ENCODE measurements at regions not wholly inside any gene's neighbourhood (a gene's known extent, or its start where the extent isn't known, plus 50 kb on each side); places are given as distances from the start of the nearest gene placed in this dataset.

- no peak for TF ChIP-seq CTCF (IDR thresholded peaks at IDR 0.05; ENCODE audit: low read depth, low read length)
- Histone ChIP-seq H3K36me3 (no peaks in the 10 kb centered on the region), H3K27ac (no peak overlapping the region), H3K4me1 (ENCODE audit: low read depth) (no peaks in the 10 kb centered on the region), H3K9me3 (ENCODE audit: low read depth) (no peaks in the 10 kb centered on the region), H3K4me3 (no peak overlapping the region), H3K27me3 (no peaks in the 10 kb centered on the region)
- no peak for DNase-seq (ENCODE audit: low read depth in 1 of 2, low spot score in 1 of 2)
Measured at GRCh38 chr18:51330739-51331138, 133.3 kb upstream of the MEX3C start.

GRCh38 chr18:51337406-51337805 lies 139.9 kb upstream of the MEX3C start:
- peak in 1 of 2 donors; percentile 71 for DNase-seq (ENCODE audit: low read depth in 1 of 2, low spot score in 1 of 2)
- no peaks in the 10 kb centered on the region for H3K27me3 ChIP-seq
- H3K4me1 ChIP-seq (ENCODE audit: low read depth), result no peaks in the 10 kb centered on the region
- H3K36me3 ChIP-seq, result no peaks in the 10 kb centered on the region
- H3K9me3 ChIP-seq (ENCODE audit: low read depth), result no peaks in the 10 kb centered on the region
- no peak overlapping the region for H3K4me3 ChIP-seq
- no peak for TF ChIP-seq CTCF (IDR thresholded peaks at IDR 0.05; ENCODE audit: low read depth, low read length)
- no peak overlapping the region for H3K27ac ChIP-seq

- Histone ChIP-seq H3K27ac (no peak overlapping the region), H3K4me1 (ENCODE audit: low read depth) (no peaks in the 10 kb centered on the region), H3K36me3 (no peaks in the 10 kb centered on the region), H3K4me3 (no peak overlapping the region), H3K27me3 (no peaks in the 10 kb centered on the region), H3K9me3 (ENCODE audit: low read depth) (no peaks in the 10 kb centered on the region)
- no peak for TF ChIP-seq CTCF (IDR thresholded peaks at IDR 0.05; ENCODE audit: low read depth, low read length)
- peak in 1 of 2 donors; percentile 58 for DNase-seq (ENCODE audit: low read depth in 1 of 2, low spot score in 1 of 2)
Measured at GRCh38 chr18:51339856-51340255, 142.4 kb upstream of the MEX3C start.

- no peak for DNase-seq (ENCODE audit: low read depth in 1 of 2, low spot score in 1 of 2)
- no peaks in the 10 kb centered on the region for H3K27me3 ChIP-seq
- TF ChIP-seq CTCF (IDR thresholded peaks at IDR 0.05; ENCODE audit: low read depth, low read length), result no peak
- H3K36me3 ChIP-seq, result no peaks in the 10 kb centered on the region
- H3K4me3 ChIP-seq, result no peak overlapping the region
- H3K9me3 ChIP-seq (ENCODE audit: low read depth), result no peaks in the 10 kb centered on the region
- no peak overlapping the region for H3K27ac ChIP-seq
- H3K4me1 ChIP-seq (ENCODE audit: low read depth), result no peaks in the 10 kb centered on the region
Measured at GRCh38 chr18:51340332-51340731, 142.9 kb upstream of the MEX3C start.

- no peak overlapping the region for H3K4me3 ChIP-seq
- H3K27me3 ChIP-seq, result no peaks in the 10 kb centered on the region
- no peaks in the 10 kb centered on the region for H3K4me1 ChIP-seq (ENCODE audit: low read depth)
- no peak for TF ChIP-seq CTCF (IDR thresholded peaks at IDR 0.05; ENCODE audit: low read depth, low read length)
- no peaks in the 10 kb centered on the region for H3K36me3 ChIP-seq
- peak in 1 of 2 donors; percentile 80 for DNase-seq (ENCODE audit: low read depth in 1 of 2, low spot score in 1 of 2)
- H3K9me3 ChIP-seq (ENCODE audit: low read depth), result no peaks in the 10 kb centered on the region
- H3K27ac ChIP-seq, result no peak overlapping the region
Measured at GRCh38 chr18:51342815-51343214, 145.3 kb upstream of the MEX3C start.

- Histone ChIP-seq H3K36me3 (no peaks in the 10 kb centered on the region), H3K27ac (no peak overlapping the region), H3K9me3 (ENCODE audit: low read depth) (no peaks in the 10 kb centered on the region), H3K27me3 (no peaks in the 10 kb centered on the region), H3K4me3 (no peak overlapping the region), H3K4me1 (ENCODE audit: low read depth) (no peaks in the 10 kb centered on the region)
- DNase-seq (ENCODE audit: low read depth in 1 of 2, low spot score in 1 of 2), result no peak
- TF ChIP-seq CTCF (IDR thresholded peaks at IDR 0.05; ENCODE audit: low read depth, low read length), result no peak
Measured at GRCh38 chr18:51345848-51346391, 148.4 kb upstream of the MEX3C start.
